HTR-8/SVneo (cell line): ENCODE measurements at regions not wholly inside any gene's neighbourhood (a gene's known extent, or its start where the extent isn't known, plus 50 kb on each side); places are given as distances from the start of the nearest gene placed in this dataset.
"Not testable (repeated sequence)": the region's sequence is repeated elsewhere in the genome, so short reads cannot be mapped to it uniquely, and the experiment has no call there.

Experiments used
- DNase-seq: peaks from one replicate; pipeline ENCODE4 v3.0.0; 2011; ENCODE audit warnings: low spot score, mixed read lengths; ENCODE audit not compliant: insufficient read length
- FAIRE-seq: peaks from 2 replicates; lab custom pipeline; 2011; peaks lifted over from hg19 to GRCh38; lab: Jason Lieb, UNC

GRCh38 chr20:55139173-55139765 lies 663.9 kb downstream of the DOK5 start:
- no peak for FAIRE-seq
- no peak for DNase-seq

- FAIRE-seq (no peak), DNase-seq (no peak)
Measured at GRCh38 chr20:55135923-55136322, 660.5 kb downstream of the DOK5 start.

DNA sequence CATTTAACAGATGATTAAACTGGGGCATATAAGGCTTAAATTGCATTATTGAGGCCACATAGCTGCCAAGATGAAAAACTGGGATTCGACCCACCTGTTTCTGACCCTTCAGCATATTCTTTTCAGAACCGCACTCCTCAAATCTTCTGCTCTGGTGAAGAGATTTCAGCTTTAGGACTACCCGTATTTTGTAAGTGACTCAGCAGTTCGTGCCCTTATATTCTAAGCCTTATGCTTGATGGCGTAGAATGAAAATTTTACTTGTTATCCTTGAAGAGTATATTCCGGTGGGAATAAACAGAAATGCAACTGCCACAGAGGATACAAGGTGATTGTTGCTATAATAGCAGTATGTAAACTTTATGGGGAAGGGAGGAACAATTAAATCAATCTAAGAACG lies 657.1 kb downstream of the DOK5 start:
- FAIRE-seq: peak; percentile 54
- no peak for DNase-seq

DNA sequence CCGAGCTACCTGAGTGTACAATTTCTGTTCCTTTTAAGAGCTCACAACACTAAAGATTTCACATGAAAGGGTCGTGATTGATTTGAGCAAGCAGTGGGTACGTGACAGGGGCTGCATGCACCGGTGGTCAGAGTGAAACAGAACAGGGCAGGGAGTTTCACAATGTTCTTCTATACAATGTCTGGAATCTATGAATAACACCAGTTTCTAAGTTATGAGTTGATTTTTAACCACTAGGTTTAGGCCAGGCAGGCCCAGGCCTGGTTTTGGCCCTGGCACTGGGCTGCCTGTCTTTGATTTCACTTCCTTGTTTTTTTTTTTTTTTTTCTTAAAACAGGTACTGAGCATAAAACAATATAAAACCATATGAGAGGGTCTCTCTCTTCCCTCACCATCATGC lies 642.2 kb downstream of the DOK5 start:
- not testable (repeated sequence) for FAIRE-seq, DNase-seq

- peak; percentile 20 for FAIRE-seq
- no peak for DNase-seq
Measured at GRCh38 chr20:55116598-55116997, 641.2 kb downstream of the DOK5 start.

DNA sequence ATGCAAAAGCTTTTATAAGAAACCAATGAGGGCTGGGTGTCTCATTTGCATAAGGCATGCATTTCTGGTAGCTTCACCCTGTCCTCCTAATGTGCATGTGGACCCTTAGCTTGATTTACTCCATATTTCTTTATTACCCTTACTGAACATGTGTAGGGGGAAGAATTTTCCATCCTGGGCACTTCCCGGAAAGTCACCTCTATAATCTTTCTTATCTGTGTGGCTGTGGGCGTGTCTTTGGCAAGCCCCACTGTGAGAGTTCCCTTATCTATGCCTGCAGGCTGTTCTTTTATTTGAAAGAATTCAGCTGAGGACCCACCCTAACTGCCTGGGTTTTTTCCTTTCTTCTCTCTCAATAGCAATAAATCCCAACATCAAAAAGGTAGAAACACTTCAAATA lies 627.8 kb downstream of the DOK5 start:
- DNase-seq (no peak), FAIRE-seq (no peak)

- DNase-seq (no peak), FAIRE-seq (peak; percentile 42)
Measured at GRCh38 chr20:55099251-55099650, 623.9 kb downstream of the DOK5 start.

GRCh38 chr20:55097621-55098020 lies 622.2 kb downstream of the DOK5 start:
- no peak for FAIRE-seq

DNA sequence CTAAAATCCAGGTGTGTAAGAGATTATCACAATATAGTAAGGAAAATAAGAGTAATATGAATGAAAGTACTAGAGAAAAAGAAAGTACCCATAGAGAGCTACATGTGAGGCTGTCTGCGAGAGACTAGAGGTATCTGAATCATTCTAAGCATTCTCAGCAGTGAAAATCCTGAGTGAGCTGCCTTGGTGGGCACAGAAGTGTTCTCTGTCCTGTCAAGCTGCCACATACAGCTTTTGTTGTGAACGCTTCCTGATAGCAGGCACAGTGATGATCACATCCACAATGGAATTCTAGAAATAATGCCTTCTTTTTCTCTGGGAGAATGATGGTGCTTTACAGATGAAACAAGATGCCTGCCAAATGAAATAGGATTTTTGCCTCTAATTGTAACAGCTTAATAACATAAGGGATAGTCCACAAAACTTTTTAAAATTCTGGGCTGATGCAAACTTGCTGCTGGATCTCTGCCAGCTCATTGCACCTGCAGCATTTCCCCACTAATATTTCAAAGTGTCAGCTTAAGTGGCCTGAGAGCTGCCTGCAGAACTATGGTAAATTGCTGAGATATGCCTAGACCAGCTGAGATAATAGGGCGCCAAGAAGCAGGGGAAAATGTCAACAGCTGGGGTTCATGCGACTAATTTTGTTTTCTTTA lies 620.5 kb downstream of the DOK5 start:
- DNase-seq: no peak

More at GRCh38 chr20:55097621-55098020, 622.2 kb downstream of the DOK5 start:
- DNase-seq: no peak

DNA sequence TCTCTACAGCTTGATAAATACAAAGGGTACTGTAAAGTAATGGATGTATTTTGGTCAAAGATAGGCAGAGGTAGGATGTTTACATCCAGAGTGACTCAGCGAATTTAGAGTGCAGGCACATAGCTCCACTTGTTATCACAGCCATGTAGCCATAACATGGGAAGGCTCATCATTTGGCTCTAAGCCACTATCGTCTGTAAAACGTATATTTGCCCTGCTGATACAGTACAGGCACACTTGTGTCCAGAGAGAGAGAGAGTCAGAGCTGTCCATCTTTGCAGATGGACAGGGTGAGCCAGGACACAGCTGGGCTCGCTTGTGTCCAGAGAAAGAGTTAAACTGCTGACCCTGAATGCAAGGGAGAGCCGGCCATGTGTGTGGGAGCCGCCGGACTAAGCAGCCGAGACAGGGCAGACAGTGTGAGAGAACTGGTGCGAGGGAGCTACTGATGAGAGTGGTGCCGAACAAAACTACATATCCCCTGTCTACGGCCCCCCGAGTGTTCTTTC lies 619.0 kb downstream of the DOK5 start:
- FAIRE-seq (no peak), DNase-seq (no peak)

More for the DNA sequence above, 620.5 kb downstream of the DOK5 start:
- FAIRE-seq: no peak

GRCh38 chr20:55090286-55090685 lies 614.9 kb downstream of the DOK5 start:
- no peak for FAIRE-seq

GRCh38 chr20:55086421-55086820 lies 611.0 kb downstream of the DOK5 start:
- no peak for DNase-seq
- FAIRE-seq: no peak

More at GRCh38 chr20:55090286-55090685, 614.9 kb downstream of the DOK5 start:
- DNase-seq: no peak

- DNase-seq (no peak), FAIRE-seq (peak; percentile 69)
Measured at GRCh38 chr20:55079917-55080316, 604.5 kb downstream of the DOK5 start.

GRCh38 chr20:55074266-55074840 lies 599.0 kb downstream of the DOK5 start:
- not testable (repeated sequence) for DNase-seq
- peak; percentile 23 for FAIRE-seq

DNA sequence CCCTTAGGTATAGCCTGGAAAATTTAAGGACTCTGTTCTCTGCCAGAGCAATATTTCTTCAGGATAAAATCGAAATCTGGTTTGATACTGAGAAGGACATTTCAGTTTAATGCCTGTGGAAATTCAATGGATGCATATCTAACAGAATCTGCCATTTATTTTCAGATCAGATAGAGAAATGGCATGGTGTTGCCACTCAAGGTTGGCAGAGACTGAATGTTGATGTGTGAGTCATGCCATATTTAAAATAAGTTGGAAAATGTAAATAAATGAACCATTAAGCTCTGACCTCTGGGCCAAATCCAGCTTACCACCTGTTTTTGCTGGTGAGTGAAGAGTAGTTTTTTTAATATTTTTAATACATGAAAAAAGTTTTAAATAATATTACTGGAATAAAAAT lies 594.6 kb downstream of the DOK5 start:
- no peak for FAIRE-seq
- DNase-seq: no peak

DNA sequence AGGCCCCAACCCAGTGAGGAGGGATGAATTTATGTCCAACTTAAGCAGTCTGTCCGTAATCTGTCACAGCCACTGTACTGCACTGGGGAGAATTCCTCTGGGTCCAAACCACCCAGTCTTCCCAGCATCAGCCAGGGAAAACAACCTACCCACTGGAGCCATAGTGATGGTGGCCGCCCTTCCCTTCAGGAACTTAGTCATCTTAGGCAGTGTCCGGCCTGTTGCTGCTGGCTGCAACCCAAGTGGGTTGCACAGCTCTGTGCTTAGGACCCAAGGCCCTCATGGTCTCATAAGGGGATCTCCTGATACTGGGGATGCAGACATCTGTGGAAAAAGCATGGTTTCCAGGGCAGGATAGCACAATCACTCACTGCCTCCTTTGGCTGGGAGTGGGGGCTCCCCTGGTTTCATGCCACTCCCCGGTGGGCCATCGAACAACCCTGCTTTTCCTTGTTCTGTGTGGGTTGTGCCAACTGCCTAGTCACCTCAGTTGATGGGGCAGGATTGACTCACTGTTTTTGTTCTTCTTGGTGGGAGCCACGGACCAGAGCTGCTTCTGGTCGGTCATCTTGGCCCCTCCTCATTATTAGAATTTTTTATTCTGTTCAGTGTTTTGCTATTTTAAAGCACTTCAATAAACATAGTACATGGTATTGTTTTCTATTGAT lies 591.9 kb downstream of the DOK5 start:
- FAIRE-seq: peak; percentile 40
- DNase-seq: no peak

- FAIRE-seq: no peak
Measured at GRCh38 chr20:55058938-55059337, 583.5 kb downstream of the DOK5 start.

DNA sequence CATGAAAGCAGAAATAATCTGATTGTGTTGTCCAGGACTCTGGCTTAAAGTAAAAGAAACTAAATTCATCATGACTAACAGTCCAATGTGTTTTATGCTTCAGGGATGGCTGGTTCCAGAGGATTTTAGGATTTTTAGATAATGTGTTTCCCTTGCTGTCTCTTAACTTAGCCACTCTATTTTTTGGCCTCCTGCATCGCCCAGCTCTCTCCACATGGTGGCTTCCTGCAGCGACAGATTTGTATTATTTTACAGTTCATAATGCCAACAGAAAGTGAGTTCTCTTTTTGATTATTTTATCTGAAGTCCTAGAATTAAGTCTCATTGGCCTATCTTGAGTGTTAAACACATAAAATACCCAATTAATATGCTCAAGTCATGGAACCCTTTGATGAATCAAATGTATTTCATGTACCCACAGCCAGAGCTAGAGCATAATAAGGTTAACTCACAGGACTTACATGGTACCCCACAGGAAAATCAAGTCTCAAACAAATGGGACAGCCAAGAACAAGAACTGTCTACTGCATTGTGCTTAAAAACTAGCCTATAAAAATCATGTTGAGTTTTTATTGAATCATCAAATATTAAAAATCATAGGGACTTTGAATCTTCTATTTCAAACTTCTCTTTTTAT lies 582.5 kb downstream of the DOK5 start:
- no peak for FAIRE-seq
- DNase-seq: no peak

More at GRCh38 chr20:55058938-55059337, 583.5 kb downstream of the DOK5 start:
- DNase-seq: no peak

DNA sequence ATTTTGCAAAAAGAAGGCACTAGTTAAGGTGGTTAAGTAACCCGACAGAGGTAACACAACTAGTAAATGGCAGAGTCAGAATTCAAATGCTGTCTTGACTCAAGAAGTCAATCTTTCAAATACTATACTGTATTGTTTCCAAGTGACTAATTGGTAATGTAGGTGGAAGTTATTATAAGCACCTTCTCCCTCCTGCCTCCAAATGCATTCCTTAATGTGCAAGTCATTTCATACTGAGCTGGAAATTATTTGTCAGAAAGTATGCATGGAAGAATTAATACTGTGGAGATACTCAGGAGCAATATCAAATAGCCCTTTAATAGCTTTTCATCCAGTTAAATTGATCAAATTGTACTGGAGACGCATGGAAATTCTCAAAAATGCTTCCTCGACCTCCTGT lies 579.1 kb downstream of the DOK5 start:
- no peak for DNase-seq
- peak; percentile 49 for FAIRE-seq

DNA sequence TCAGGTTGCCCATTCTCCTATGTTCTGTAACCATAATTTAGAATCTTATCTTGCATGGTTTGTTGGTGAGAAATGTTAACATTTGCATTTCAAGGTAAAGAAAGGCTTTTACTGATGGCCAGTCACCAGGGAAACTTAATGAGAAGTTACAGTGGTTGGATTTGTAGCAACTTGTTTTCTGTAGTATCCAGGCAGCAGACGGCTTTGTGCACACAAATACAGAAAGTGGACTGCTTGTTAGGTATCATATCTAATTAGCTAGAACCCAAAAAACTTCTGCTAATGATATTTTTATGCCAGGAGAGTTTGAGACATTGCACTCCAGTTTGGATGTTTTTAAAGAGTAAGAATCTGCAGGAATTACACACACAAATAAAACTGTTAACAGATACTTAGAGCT lies 578.0 kb downstream of the DOK5 start:
- DNase-seq (no peak), FAIRE-seq (no peak)
